MCF 10A (cell line): ENCODE measurements at regions not wholly inside any gene's neighbourhood (a gene's known extent, or its start where the extent isn't known, plus 50 kb on each side); places are given as distances from the start of the nearest gene placed in this dataset.
"Not testable (repeated sequence)": the region's sequence is repeated elsewhere in the genome, so short reads cannot be mapped to it uniquely, and the experiment has no call there.

ENCODE experiments used
- BruUV-seq: library from RNA; stranded (reverse); fragments of 400-500 nt; replicated peaks from 2 replicates; lab custom pipeline; 2021; lab: Mats Ljungman, UMichigan
- CTCF ChIA-PET: fragments of 300-600 bp; sonication (Branson Sonifier 250); formaldehyde crosslinking; extraction: SDS; loops from one replicate; lab custom pipeline; 2021; ENCODE audit warnings: antibody characterized with exemption, inconsistent platforms; lab: Yijun Ruan, JAX
- POLR2A ChIA-PET: fragments of 300-600, 350-650 bp; sonication (Branson Sonifier 250); formaldehyde crosslinking; extraction: SDS; loops from one replicate; lab custom pipeline; 2020; ENCODE audit warnings: antibody characterized with exemption, inconsistent platforms; lab: Yijun Ruan, JAX
- DNase-seq: peaks from one replicate; pipeline ENCODE4 v3.0.0-alpha.2; 2018; ENCODE audit not compliant: unreplicated experiment
- H3K27ac Mint-ChIP-seq: one replicate; pipeline ENCODE4 v1.8.0; 2022; ENCODE audit warnings: mild to moderate bottlenecking, low read depth, mixed read lengths; ENCODE audit not compliant: unreplicated experiment
- H3K27me3 Mint-ChIP-seq: one replicate; pipeline ENCODE4 v1.8.0; 2022; ENCODE audit warnings: mixed read lengths; ENCODE audit not compliant: insufficient read depth, unreplicated experiment
- H3K36me3 Mint-ChIP-seq: one replicate; pipeline ENCODE4 v1.8.0; 2022; ENCODE audit warnings: mild to moderate bottlenecking, moderate library complexity, mixed read lengths; ENCODE audit not compliant: insufficient read depth, unreplicated experiment
- H3K4me1 Mint-ChIP-seq: one replicate; pipeline ENCODE4 v1.8.0; 2022; ENCODE audit warnings: mixed read lengths; ENCODE audit not compliant: insufficient read depth, unreplicated experiment
- H3K4me3 Mint-ChIP-seq: one replicate; pipeline ENCODE4 v1.8.0; 2022; ENCODE audit warnings: mild to moderate bottlenecking, moderate library complexity, mixed read lengths; ENCODE audit not compliant: unreplicated experiment
- H3K9me3 Mint-ChIP-seq: one replicate; pipeline ENCODE4 v1.8.0; 2022; ENCODE audit warnings: mixed read lengths; ENCODE audit not compliant: unreplicated experiment
- CTCF ChIP-seq: fragments of 200-600 bp; IDR thresholded peaks from one replicate; pipeline ENCODE4 v1.8.0; 2022; ENCODE audit warnings: antibody characterized with exemption, mild to moderate bottlenecking; ENCODE audit not compliant: unreplicated experiment
- intact Hi-C: fragments of 100-400 bp; cut with micrococcal nuclease; formaldehyde crosslinking; loops from 2 replicates; pipeline ENCODE4 v1.14.1; 2022

DNA sequence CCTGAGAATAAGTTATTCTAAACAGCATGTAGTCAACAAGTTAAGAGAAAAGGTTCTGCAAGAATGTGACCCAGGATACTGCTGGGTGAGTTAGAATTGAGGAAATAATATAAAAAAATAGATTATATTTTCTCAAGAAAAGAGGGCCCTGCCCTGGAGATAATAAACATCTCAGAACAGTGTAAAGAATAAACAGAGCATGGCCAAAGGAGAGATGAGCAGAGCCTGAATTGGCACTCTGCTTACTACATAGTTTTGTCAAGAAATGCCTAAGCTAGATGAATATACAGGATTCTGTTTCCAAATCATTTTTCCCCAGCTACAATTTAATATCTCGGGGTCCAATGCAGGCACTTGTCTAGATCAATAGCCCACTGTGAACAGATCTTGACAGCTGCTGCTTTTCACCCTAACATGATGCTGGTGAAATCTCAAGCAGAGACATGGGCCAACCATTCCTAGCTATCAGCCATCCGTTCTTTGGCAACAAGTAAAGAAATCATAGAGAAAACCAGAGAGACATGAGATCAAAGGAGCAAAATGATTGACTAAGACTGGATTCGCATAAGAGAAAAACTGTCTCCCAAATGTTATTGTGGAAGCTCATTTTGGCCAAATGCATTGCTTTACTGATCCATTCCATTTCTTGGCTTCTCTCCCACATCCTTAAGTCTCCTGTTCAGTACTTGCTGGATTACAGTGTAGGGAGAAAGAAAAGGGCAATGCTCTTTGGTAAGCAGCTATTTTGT lies 173.2 kb downstream of the PRELID2 start:
- intact Hi-C loops, result no loop called here
- no peak overlapping the region for H3K4me3 Mint-ChIP-seq
- H3K9me3 Mint-ChIP-seq, result no peaks in the 10 kb centered on the region
- no peaks in the 10 kb centered on the region for H3K36me3 Mint-ChIP-seq
- POLR2A ChIA-PET, result no interaction called here
- BruUV-seq, result no TSS peak
- H3K4me1 Mint-ChIP-seq, result no peaks in the 10 kb centered on the region
- no peak for TF ChIP-seq CTCF
- DNase-seq, result no peak
- no peaks in the 10 kb centered on the region for H3K27me3 Mint-ChIP-seq
- CTCF ChIA-PET, result interaction anchor here (0.7 to 1.7 kb wide), 3 partner anchors 9 to 1194 kb away, joined by 3 read pairs; no protein-coding TSS in a partner anchor
- H3K27ac Mint-ChIP-seq, result no peak overlapping the region

- DNase-seq, result peak; percentile 11
- Mint-ChIP-seq H3K36me3 (no peaks in the 10 kb centered on the region), H3K4me3 (no peak overlapping the region), H3K27ac (no peak overlapping the region), H3K4me1 (no peaks in the 10 kb centered on the region), H3K9me3 (no peaks in the 10 kb centered on the region), H3K27me3 (no peaks in the 10 kb centered on the region)
- BruUV-seq, result no TSS peak
- no peak for TF ChIP-seq CTCF
- intact Hi-C loops, result no loop called here
- ChIA-PET POLR2A (interaction anchor here (1.5 kb wide), 1 partner anchor 11 kb away, joined by 4 read pairs; no protein-coding TSS in a partner anchor), CTCF (interaction anchor here (1.1 to 1.7 kb wide), 2 partner anchors 20 to 1193 kb away, joined by 3 read pairs; no protein-coding TSS in a partner anchor)
Measured at GRCh38 chr5:145660897-145661640, 174.1 kb downstream of the PRELID2 start.

DNA sequence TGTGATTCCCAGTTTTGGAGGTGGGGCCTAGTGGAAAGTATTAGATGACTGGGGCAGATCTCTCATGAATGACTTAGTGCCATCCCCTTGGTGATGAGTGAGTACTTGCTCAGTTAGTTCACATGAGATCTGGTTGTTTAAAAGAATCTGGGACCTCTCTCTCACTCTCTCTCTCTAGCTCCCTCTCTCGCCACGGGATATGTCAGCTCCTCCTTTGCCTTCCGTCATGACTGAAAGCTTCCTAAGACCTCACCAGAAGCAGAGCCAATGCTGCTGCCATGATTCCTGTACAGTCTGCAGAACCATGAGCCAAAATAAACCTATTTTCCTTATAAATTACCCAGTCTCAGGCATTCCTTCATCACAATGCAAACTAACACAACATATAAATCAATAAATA lies 176.7 kb downstream of the PRELID2 start:
- CTCF ChIA-PET, result interaction anchor here (0.9 kb wide), 1 partner anchor 10 kb away, joined by 4 read pairs; no protein-coding TSS in a partner anchor

GRCh38 chr5:145652700-145653099 lies 182.4 kb downstream of the PRELID2 start:
- DNase-seq, H3K4me3 Mint-ChIP-seq, H3K27me3 Mint-ChIP-seq, intact Hi-C loops, H3K27ac Mint-ChIP-seq, BruUV-seq, POLR2A ChIA-PET, H3K4me1 Mint-ChIP-seq, H3K36me3 Mint-ChIP-seq: not testable (repeated sequence)
- CTCF ChIA-PET, result interaction anchor here (0.6 kb wide), 1 partner anchor 66 kb away, joined by 3 read pairs; no protein-coding TSS in a partner anchor
- H3K9me3 Mint-ChIP-seq, result peaks cover 24% of the 10 kb centered on the region

More for the DNA sequence above, 176.7 kb downstream of the PRELID2 start:
- Mint-ChIP-seq H3K36me3 (no peaks in the 10 kb centered on the region), H3K4me3 (no peak overlapping the region), H3K27ac (no peak overlapping the region), H3K9me3 (peaks cover 7% of the 10 kb centered on the region), H3K27me3 (no peaks in the 10 kb centered on the region), H3K4me1 (no peaks in the 10 kb centered on the region)
- intact Hi-C loops, result no loop called here
- POLR2A ChIA-PET, result interaction anchor here (0.6 kb wide), 1 partner anchor 390 kb away, joined by 4 read pairs; no protein-coding TSS in a partner anchor
- BruUV-seq, result no TSS peak
- DNase-seq, result no peak
- TF ChIP-seq CTCF, result no peak

DNA sequence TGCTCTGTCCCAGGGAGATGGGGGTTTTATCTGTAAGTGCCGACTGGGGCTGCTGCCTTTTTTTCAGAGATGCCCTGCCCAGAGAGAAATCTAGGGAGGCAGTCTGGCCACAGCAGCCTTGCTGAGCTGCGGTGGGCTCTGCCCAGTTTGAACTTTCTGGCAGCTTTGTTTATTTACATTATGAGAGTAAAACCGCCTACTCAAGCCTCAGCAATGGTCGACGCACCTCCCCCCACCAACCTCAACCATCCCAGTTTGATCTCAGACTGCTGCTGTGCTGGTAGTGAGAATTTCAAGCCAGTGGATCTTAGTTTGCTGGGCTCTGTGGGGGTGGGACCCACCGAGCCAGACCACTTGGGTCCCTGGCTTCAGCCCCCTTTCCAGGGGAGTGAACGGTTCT lies 188.0 kb downstream of the PRELID2 start:
- DNase-seq, H3K36me3 Mint-ChIP-seq, H3K4me3 Mint-ChIP-seq, POLR2A ChIA-PET, intact Hi-C loops, H3K27me3 Mint-ChIP-seq, BruUV-seq, H3K4me1 Mint-ChIP-seq, H3K27ac Mint-ChIP-seq: not testable (repeated sequence)
- peaks cover 23% of the 10 kb centered on the region for H3K9me3 Mint-ChIP-seq
- CTCF ChIA-PET, result interaction anchor here (0.6 to 1.2 kb wide), 3 partner anchors 47 to 126 kb away, joined by 3 to 4 read pairs (median 3); no protein-coding TSS in a partner anchor

DNA sequence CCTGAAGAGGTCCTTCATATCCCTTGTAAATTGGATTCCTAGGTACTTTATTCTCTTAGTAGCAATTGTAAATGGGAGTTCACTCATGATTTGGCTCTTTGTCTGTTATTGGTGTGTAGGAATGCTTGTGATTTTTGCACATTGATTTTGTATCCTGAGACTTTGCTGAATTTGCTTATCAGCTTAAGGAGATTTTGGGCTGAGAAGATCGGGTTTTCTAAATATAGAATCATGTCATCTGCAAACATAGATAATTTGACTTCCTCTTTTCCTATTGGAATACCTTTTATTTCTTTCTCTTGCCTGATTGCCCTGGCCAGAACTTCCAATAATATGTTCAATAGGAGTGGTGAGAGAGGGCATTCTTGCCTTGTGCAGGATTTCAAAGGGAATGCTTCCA lies 191.9 kb downstream of the PRELID2 start:
- CTCF ChIA-PET, H3K36me3 Mint-ChIP-seq, POLR2A ChIA-PET, intact Hi-C loops, H3K27me3 Mint-ChIP-seq, H3K4me1 Mint-ChIP-seq, H3K27ac Mint-ChIP-seq, DNase-seq, H3K4me3 Mint-ChIP-seq, BruUV-seq: not testable (repeated sequence)
- peaks cover 25% of the 10 kb centered on the region for H3K9me3 Mint-ChIP-seq
